ENCODE measurements at regions not wholly inside any gene's neighbourhood (a gene's known extent, or its start where the extent isn't known, plus 50 kb on each side); places are given as distances from the start of the nearest gene placed in this dataset.

DNA sequence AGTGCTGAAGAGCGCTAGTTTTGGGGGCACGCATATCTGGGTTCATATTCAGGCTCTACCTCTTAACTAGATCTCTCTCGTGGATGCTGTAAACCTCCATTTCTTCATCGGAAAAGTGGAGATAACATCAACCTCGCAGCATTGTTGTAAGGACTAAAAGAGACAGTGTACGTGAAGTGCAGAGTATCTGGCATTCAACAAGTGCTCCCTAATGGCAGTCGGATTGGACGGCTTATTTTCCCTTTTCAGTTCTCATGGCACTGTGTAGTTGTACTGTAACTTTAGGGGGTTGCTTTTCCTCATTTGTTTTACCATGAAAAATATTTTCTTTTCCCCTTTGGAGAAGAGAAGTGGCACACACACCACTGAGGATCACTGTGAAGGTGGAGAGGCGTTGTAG lies 51.4 kb upstream of the ESX1 start:
- Histone ChIP-seq H3K23ac (ENCODE audit: low read depth, low read length) (no peak overlapping the region), H4K20me1 (ENCODE audit: insufficient read depth, low read length) (no peaks in the 10 kb centered on the region), H2AK5ac (ENCODE audit: low read depth, low read length) (no peak overlapping the region), H3K4me2 (ENCODE audit: low read depth, low read length) (no peak overlapping the region), H3K18ac (ENCODE audit: low read depth, low read length) (no peak overlapping the region), H2AFZ (replicated peaks; ENCODE audit: low read length, poor library complexity) (no peak overlapping the region), H3K79me1 (ENCODE audit: low read depth in 1 of 2, low read length in 2 of 2) (no peaks in the 10 kb centered on the region), H3K27me3 (ENCODE audit: control insufficient read depth, insufficient read depth, low read length) (peaks cover 7% of the 10 kb centered on the region), H4K8ac (ENCODE audit: low read depth in 2 of 2, low read length in 2 of 2) (no peak overlapping the region), H2BK5ac (ENCODE audit: low read depth, low read length, poor library complexity, severe bottlenecking) (no peak overlapping the region), H3K9ac (ENCODE audit: low read depth, low read length) (no peak overlapping the region), H3K4me1 (ENCODE audit: control insufficient read depth, insufficient read depth, low read length) (no peaks in the 10 kb centered on the region), H3K4ac (ENCODE audit: low read depth, low read length) (no peak overlapping the region), H2AK9ac (replicated peaks; ENCODE audit: low read depth, low read length, poor library complexity) (no peak overlapping the region), H3K9me1 (ENCODE audit: insufficient read depth, low read length) (no peaks in the 10 kb centered on the region), H2BK15ac (ENCODE audit: low read depth, low read length) (no peak overlapping the region), H4K5ac (ENCODE audit: low read depth, low read length) (no peak overlapping the region), H3K56ac (ENCODE audit: extremely low read depth, insufficient read depth, low read length) (no peak overlapping the region), H3K9me3 (ENCODE audit: control insufficient read depth, insufficient read depth, low read length) (no peaks in the 10 kb centered on the region), H2BK120ac (ENCODE audit: low read depth, low read length) (no peak overlapping the region), H4K91ac (ENCODE audit: insufficient read depth, low read depth, low read length) (no peak overlapping the region), H3K36me3 (ENCODE audit: control insufficient read depth, insufficient read depth, low read length) (no peaks in the 10 kb centered on the region), H3K27ac (ENCODE audit: insufficient read depth, low read length) (no peak overlapping the region), H3K4me3 (ENCODE audit: insufficient read depth, low read depth, low read length) (no peak overlapping the region), H2BK20ac (ENCODE audit: low read depth, low read length) (no peak overlapping the region), H3K14ac (replicated peaks; ENCODE audit: low read depth, low read length) (no peak overlapping the region)
- CTCF ChIA-PET, result no interaction called here
- DNase-seq (no peak), ATAC-seq (ENCODE audit: low read depth) (no peak)
- dilution Hi-C loops (cut with HindIII; ENCODE audit: low sequenced_read_pairs, unreplicated experiment), result no loop called here
- WGBS, 2 experiments (ENCODE audit: extremely low coverage in 2 of 2, insufficient read length in 1 of 2), result no CpG with 5 or more reads among the region's 9 CpGs
- in situ Hi-C loops (cut with MboI; ENCODE audit: low sequenced_read_pairs), result no loop called here
- POLR2A ChIA-PET (ENCODE audit: unreplicated experiment), result no interaction called here
- intact Hi-C loops (cut with micrococcal nuclease), result no loop called here
- no peak for TF ChIP-seq SMC3 (IDR thresholded peaks at IDR 0.05; ENCODE audit: low read depth, low read length)
- no peak for TF ChIP-seq NFE2L2 (IDR thresholded peaks at IDR 0.05; ENCODE audit: low read depth, low read length)
- TF ChIP-seq RCOR1 (IDR thresholded peaks at IDR 0.05; ENCODE audit: insufficient replicate concordance, low read length), result no peak
- TF ChIP-seq POLR2A (IDR thresholded peaks at IDR 0.05; ENCODE audit: low read depth, low read length), result no peak
- TF ChIP-seq MAZ (IDR thresholded peaks at IDR 0.05; ENCODE audit: borderline replicate concordance, low read depth, low read length), result no peak
- TF ChIP-seq, protein P1, sequence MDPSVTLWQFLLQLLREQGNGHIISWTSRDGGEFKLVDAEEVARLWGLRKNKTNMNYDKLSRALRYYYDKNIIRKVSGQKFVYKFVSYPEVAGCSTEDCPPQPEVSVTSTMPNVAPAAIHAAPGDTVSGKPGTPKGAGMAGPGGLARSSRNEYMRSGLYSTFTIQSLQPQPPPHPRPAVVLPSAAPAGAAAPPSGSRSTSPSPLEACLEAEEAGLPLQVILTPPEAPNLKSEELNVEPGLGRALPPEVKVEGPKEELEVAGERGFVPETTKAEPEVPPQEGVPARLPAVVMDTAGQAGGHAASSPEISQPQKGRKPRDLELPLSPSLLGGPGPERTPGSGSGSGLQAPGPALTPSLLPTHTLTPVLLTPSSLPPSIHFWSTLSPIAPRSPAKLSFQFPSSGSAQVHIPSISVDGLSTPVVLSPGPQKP (IDR thresholded peaks at IDR 0.05; ENCODE audit: borderline replicate concordance, low read depth, low read length), result no peak
- BruUV-seq (replicated peaks), result no TSS peak

Data from IMR-90 (cell line).